SK-N-SH (cell line): ENCODE measurements at regions not wholly inside any gene's neighbourhood (a gene's known extent, or its start where the extent isn't known, plus 50 kb on each side); places are given as distances from the start of the nearest gene placed in this dataset.

ENCODE experiments used
- CTCF ChIA-PET: fragments of 300-600, 350-600 bp; formaldehyde crosslinking; extraction: SDS; loops from one replicate; lab custom pipeline; 2021; lab: Yijun Ruan, JAX
- POLR2A ChIA-PET: fragments of 350-600 bp; sonication (Branson Sonifier 250); formaldehyde crosslinking; extraction: SDS; loops from one replicate; lab custom pipeline; 2020; ENCODE audit warnings: antibody characterized with exemption, inconsistent platforms; lab: Yijun Ruan, JAX
- DNase-seq: peaks from one replicate; pipeline ENCODE4 v3.0.0; 2012
- H2AFZ ChIP-seq: fragments of 200-600 bp; sonication (generic); 2 replicates; pipeline ENCODE4 v1.8.1; 2016; ENCODE audit warnings: antibody characterized with exemption, mild to moderate bottlenecking, low read depth
- H3F3A ChIP-seq: fragments of 200-600 bp; sonication (generic); replicated peaks from 2 replicates; pipeline ENCODE3; 2016; ENCODE audit warnings: antibody characterized with exemption, mild to moderate bottlenecking; ENCODE audit not compliant: insufficient read depth
- H3K27ac ChIP-seq, 2 experiments: fragments of 200-500 bp in 1 of 2; fragments of 200-600 bp in 1 of 2; sonication (Bioruptor generic) in 1 of 2; sonication (generic), shearing (Covaris generic) in 1 of 2; 2 replicates each; pipeline versions ENCODE4 v1.5.1 to v1.6.1; 2014 to 2016; ENCODE audit warnings: low read depth in 2 of 2, inconsistent platforms in 1 of 2, low read length in 1 of 2, mild to moderate bottlenecking in 1 of 2, mixed read lengths in 1 of 2
- H3K27me3 ChIP-seq: fragments of 200-600 bp; sonication (generic), shearing (Covaris generic); 2 replicates; pipeline ENCODE4 v1.6.1; 2016; ENCODE audit warnings: mixed run types; ENCODE audit not compliant: insufficient read depth
- H3K36me3 ChIP-seq, 2 experiments: fragments of 200-500 bp in 1 of 2; fragments of 200-600 bp in 1 of 2; sonication (Bioruptor generic) in 1 of 2; sonication (generic) in 1 of 2; replicated peaks in 1 of 2; 2 replicates each; pipeline versions ENCODE3 to v1.5.1; 2014 to 2016; ENCODE audit warnings: low read length in 1 of 2, mild to moderate bottlenecking in 1 of 2; ENCODE audit not compliant: insufficient read depth in 2 of 2, control insufficient read depth in 1 of 2
- H3K4me1 ChIP-seq, 2 experiments: fragments of 200-500 bp in 1 of 2; fragments of 200-600 bp in 1 of 2; sonication (Bioruptor generic) in 1 of 2; sonication (generic), shearing (Covaris generic) in 1 of 2; 2 replicates each; pipeline versions ENCODE4 v1.5.1 to v1.6.1; 2014 to 2016; ENCODE audit warnings: low read depth in 1 of 2, low read length in 1 of 2, mixed run types in 1 of 2; ENCODE audit not compliant: insufficient read depth in 2 of 2, control insufficient read depth in 1 of 2
- H3K4me2 ChIP-seq: fragments of 200-600 bp; sonication (generic), shearing (Covaris generic); 2 replicates; pipeline ENCODE4 v1.6.1; 2017; ENCODE audit warnings: mixed run types
- H3K4me3 ChIP-seq, 2 experiments: fragments of 200-500 bp in 1 of 2; fragments of 200-600 bp in 1 of 2; sonication (Bioruptor generic) in 1 of 2; sonication (generic), shearing (Covaris generic) in 1 of 2; 2 replicates each; pipeline versions ENCODE4 v1.5.1 to v1.8.1; 2014 to 2016; ENCODE audit warnings: low read depth in 2 of 2, inconsistent platforms in 1 of 2, low read length in 1 of 2, mild to moderate bottlenecking in 1 of 2, mixed read lengths in 1 of 2, moderate library complexity in 1 of 2
- H3K79me2 ChIP-seq: fragments of 200-600 bp; sonication (generic); 2 replicates; pipeline ENCODE4 v1.8.1; 2017; ENCODE audit warnings: mild to moderate bottlenecking; ENCODE audit not compliant: insufficient read depth
- H3K9ac ChIP-seq: fragments of 200-600 bp; sonication (generic); 2 replicates; pipeline ENCODE4 v1.6.1; 2017; ENCODE audit warnings: mixed run types
- H3K9me2 ChIP-seq: fragments of 200-600 bp; sonication (generic); 2 replicates; pipeline ENCODE4 v1.6.1; 2017; ENCODE audit warnings: mixed run types
- H3K9me3 ChIP-seq: fragments of 200-600 bp; sonication (generic); 2 replicates; pipeline ENCODE4 v1.6.1; 2017; ENCODE audit warnings: mixed run types, mild to moderate bottlenecking, moderate library complexity
- H4K20me1 ChIP-seq: fragments of 200-600 bp; sonication (generic); 2 replicates; pipeline ENCODE4 v1.6.1; 2017; ENCODE audit warnings: mild to moderate bottlenecking, mixed run types; ENCODE audit not compliant: insufficient read depth
- ELF1 ChIP-seq: IDR thresholded peaks from 2 replicates; pipeline ENCODE4 v1.4.0; 2012
- EZH2phosphoT487 ChIP-seq: fragments of 200-600 bp; sonication (generic); IDR thresholded peaks from 2 replicates; pipeline ENCODE4 v1.6.1; 2017; ENCODE audit warnings: low read depth, mixed run types, mild to moderate bottlenecking, antibody characterized with exemption, moderate library complexity, borderline replicate concordance
- FOSL2 ChIP-seq: IDR thresholded peaks from 2 replicates; pipeline ENCODE4 v1.4.0; 2012; ENCODE audit warnings: low read depth, mild to moderate bottlenecking, moderate library complexity, borderline replicate concordance
- FOXJ3 ChIP-seq: sonication (generic); formaldehyde crosslinking; IDR thresholded peaks from 2 replicates; pipeline ENCODE4 v1.5.1; 2020; ENCODE audit warnings: mild to moderate bottlenecking, missing genetic modification reagents
- FOXM1 ChIP-seq: IDR thresholded peaks from 2 replicates; pipeline ENCODE4 v1.4.0; 2012; ENCODE audit warnings: low read depth, mild to moderate bottlenecking
- GABPA ChIP-seq: IDR thresholded peaks from 2 replicates; pipeline ENCODE4 v1.4.0; 2012; ENCODE audit warnings: low read depth, mild to moderate bottlenecking
- JUND ChIP-seq: IDR thresholded peaks from 2 replicates; pipeline ENCODE4 v1.4.0; 2012
- MAX ChIP-seq: IDR thresholded peaks from 2 replicates; pipeline ENCODE4 v1.4.0; 2012; ENCODE audit warnings: low read depth
- MXI1 ChIP-seq: IDR thresholded peaks from 2 replicates; pipeline ENCODE4 v1.6.1; 2012; ENCODE audit warnings: mild to moderate bottlenecking, low read depth, low read length, improper control_type of control experiment
- PBX3 ChIP-seq: IDR thresholded peaks from 2 replicates; pipeline ENCODE4; 2012
- POLR2AphosphoS5 ChIP-seq: IDR thresholded peaks from 2 replicates; pipeline ENCODE4 v1.6.1; 2012; ENCODE audit warnings: low read depth, low read length
- RFX5 ChIP-seq: IDR thresholded peaks from 2 replicates; pipeline ENCODE4 v1.6.1; 2012; ENCODE audit warnings: mild to moderate bottlenecking, improper control_type of control experiment, low read length
- TAF1 ChIP-seq: IDR thresholded peaks from 2 replicates; pipeline ENCODE4 v1.6.1; 2012; ENCODE audit warnings: low read depth, mild to moderate bottlenecking, low read length, moderate library complexity, borderline replicate concordance
- TCF12 ChIP-seq: IDR thresholded peaks from 2 replicates; pipeline ENCODE4 v1.4.0; 2012
- TEAD4 ChIP-seq: IDR thresholded peaks from 2 replicates; pipeline ENCODE4 v1.4.0; 2012; ENCODE audit warnings: mild to moderate bottlenecking, borderline replicate concordance; ENCODE audit not compliant: insufficient read depth
- USF2 ChIP-seq: fragments of 150-350 bp; IDR thresholded peaks from 2 replicates; pipeline ENCODE4 v1.6.1; 2017; ENCODE audit warnings: antibody characterized with exemption, low read length, low read depth, borderline replicate concordance
- YY1 ChIP-seq: IDR thresholded peaks from 2 replicates; pipeline ENCODE4 v1.4.0; 2012; ENCODE audit warnings: low read depth, mild to moderate bottlenecking
- WGBS: methylation state at CpG from one replicate; pipeline ENCODE4 v1.1.6; 2017; ENCODE audit warnings: low lambda C conversion rate; 5-methylcytosine and 5-hydroxymethylcytosine counted together
- TF ChIP-seq, protein P1 (sequence below): fragments of 200-600 bp; sonication (generic); IDR thresholded peaks from 2 replicates; pipeline ENCODE4 v1.6.1; 2017; ENCODE audit warnings: antibody characterized with exemption, mild to moderate bottlenecking, moderate library complexity

- POLR2A ChIA-PET: no interaction called here
- TF ChIP-seq FOXJ3 (CRISPR knock-in tag): no peak
- no peak for TF ChIP-seq YY1
- no peak for TF ChIP-seq JUND
- TF ChIP-seq FOSL2: no peak
- no peak for TF ChIP-seq POLR2AphosphoS5
- no peak for TF ChIP-seq TAF1
- no peak for TF ChIP-seq PBX3
- TF ChIP-seq FOXM1: no peak
- TF ChIP-seq GABPA: no peak
- TF ChIP-seq MXI1: no peak
- no peak for TF ChIP-seq MAX
- no peak for TF ChIP-seq TEAD4
- no peak for TF ChIP-seq EZH2phosphoT487
- TF ChIP-seq USF2: no peak
- TF ChIP-seq, protein P1, sequence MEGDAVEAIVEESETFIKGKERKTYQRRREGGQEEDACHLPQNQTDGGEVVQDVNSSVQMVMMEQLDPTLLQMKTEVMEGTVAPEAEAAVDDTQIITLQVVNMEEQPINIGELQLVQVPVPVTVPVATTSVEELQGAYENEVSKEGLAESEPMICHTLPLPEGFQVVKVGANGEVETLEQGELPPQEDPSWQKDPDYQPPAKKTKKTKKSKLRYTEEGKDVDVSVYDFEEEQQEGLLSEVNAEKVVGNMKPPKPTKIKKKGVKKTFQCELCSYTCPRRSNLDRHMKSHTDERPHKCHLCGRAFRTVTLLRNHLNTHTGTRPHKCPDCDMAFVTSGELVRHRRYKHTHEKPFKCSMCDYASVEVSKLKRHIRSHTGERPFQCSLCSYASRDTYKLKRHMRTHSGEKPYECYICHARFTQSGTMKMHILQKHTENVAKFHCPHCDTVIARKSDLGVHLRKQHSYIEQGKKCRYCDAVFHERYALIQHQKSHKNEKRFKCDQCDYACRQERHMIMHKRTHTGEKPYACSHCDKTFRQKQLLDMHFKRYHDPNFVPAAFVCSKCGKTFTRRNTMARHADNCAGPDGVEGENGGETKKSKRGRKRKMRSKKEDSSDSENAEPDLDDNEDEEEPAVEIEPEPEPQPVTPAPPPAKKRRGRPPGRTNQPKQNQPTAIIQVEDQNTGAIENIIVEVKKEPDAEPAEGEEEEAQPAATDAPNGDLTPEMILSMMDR: no peak
- no peak for TF ChIP-seq RFX5
- 4% methylated on average over 3 of the region's 4 CpGs for WGBS
- H3K27me3 ChIP-seq: no peaks in the 10 kb centered on the region
- CTCF ChIA-PET: no interaction called here
- H3K9me2 ChIP-seq: no peaks in the 10 kb centered on the region
- no peaks in the 10 kb centered on the region for H3K9me3 ChIP-seq
- no peaks in the 10 kb centered on the region for H3K79me2 ChIP-seq
- H2AFZ ChIP-seq: no peak overlapping the region
- no peaks in the 10 kb centered on the region for H3K36me3 ChIP-seq
- no peak for DNase-seq
- no peaks in the 10 kb centered on the region for H3F3A ChIP-seq
- H3K4me3 ChIP-seq: no peak overlapping the region
- no peaks in the 10 kb centered on the region for H3K4me1 ChIP-seq
- H3K4me2 ChIP-seq: no peak overlapping the region
- no peak overlapping the region for H3K9ac ChIP-seq
- H4K20me1 ChIP-seq: no peaks in the 10 kb centered on the region
- H3K27ac ChIP-seq: no peak overlapping the region
Measured at GRCh38 chr2:126372406-126372805, 283.6 kb upstream of the GYPC start.

GRCh38 chr2:126378176-126378575 is 277.8 kb upstream of the GYPC start:
- no peak for DNase-seq
- Histone ChIP-seq H3F3A (no peaks in the 10 kb centered on the region), H3K36me3 (no peaks in the 10 kb centered on the region), H3K27me3 (no peaks in the 10 kb centered on the region), H4K20me1 (no peaks in the 10 kb centered on the region), H3K9me3 (no peaks in the 10 kb centered on the region), H3K79me2 (no peaks in the 10 kb centered on the region), H3K4me2 (no peak overlapping the region), H3K9ac (no peak overlapping the region), H3K27ac (no peak overlapping the region), H3K4me3 (no peak overlapping the region), H3K9me2 (no peaks in the 10 kb centered on the region), H3K4me1 (no peaks in the 10 kb centered on the region), H2AFZ (no peak overlapping the region)
- ChIA-PET POLR2A (no interaction called here), CTCF (no interaction called here)
- no peak for TF ChIP-seq USF2
- TF ChIP-seq ELF1: no peak
- no peak for TF ChIP-seq TCF12
- TF ChIP-seq, protein P1: no peak
- 0% methylated on average over 1 of the region's 1 CpG for WGBS
